ENCODE measurements at regions not wholly inside any gene's neighbourhood (a gene's known extent, or its start where the extent isn't known, plus 50 kb on each side); places are given as distances from the start of the nearest gene placed in this dataset.

DNA sequence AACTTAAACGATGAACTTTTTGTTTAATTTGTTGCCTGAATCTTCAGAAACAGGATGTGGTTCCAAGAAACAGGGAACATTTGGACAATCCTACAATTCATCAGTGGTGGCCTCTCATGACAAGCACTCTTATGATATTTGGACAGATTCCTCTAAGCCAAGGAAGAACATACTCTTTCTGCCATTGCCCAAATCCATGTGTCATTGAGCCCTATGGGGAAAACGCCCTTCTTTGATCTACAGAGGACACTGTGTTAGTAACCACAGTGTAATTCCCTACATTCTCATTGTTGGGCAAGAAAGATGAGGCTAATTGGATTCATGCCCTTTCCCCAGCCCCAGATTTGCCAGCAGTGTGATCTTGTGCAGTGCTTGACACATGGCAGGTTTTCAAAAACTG lies 167.7 kb upstream of the PTCH1 start:
- no peak for TF ChIP-seq CTCF (IDR thresholded peaks at IDR 0.05)
- TF ChIP-seq POLR2A (IDR thresholded peaks at IDR 0.05): no peak

All from testis (tissue), 2 donors.